ENCODE measurements at regions not wholly inside any gene's neighbourhood (a gene's known extent, or its start where the extent isn't known, plus 50 kb on each side); places are given as distances from the start of the nearest gene placed in this dataset.
"Not testable (repeated sequence)": the region's sequence is repeated elsewhere in the genome, so short reads cannot be mapped to it uniquely, and the experiment has no call there.

GRCh38 chr3:195976876-195977275, 68.5 kb upstream of the TNK2 start:
- H3K36me3 Mint-ChIP-seq (ENCODE audit: insufficient read depth, unreplicated experiment), result peaks cover 48% of the 10 kb centered on the region
- POLR2A ChIA-PET; intact Hi-C loops (cut with micrococcal nuclease; ENCODE audit: unreplicated experiment); BruUV-seq (replicated peaks); H3K27ac Mint-ChIP-seq (ENCODE audit: unreplicated experiment); H3K9me3 Mint-ChIP-seq (ENCODE audit: unreplicated experiment); H3K4me3 ChIP-seq (ENCODE audit: low read depth, low read length); H3K27me3 Mint-ChIP-seq (ENCODE audit: insufficient read depth, unreplicated experiment); H3K27me3 ChIP-seq (replicated peaks; ENCODE audit: control insufficient read depth, insufficient read depth, low read length); DNase-seq; H3K4me1 ChIP-seq; CTCF ChIA-PET; H3K4me3 Mint-ChIP-seq (ENCODE audit: unreplicated experiment); H3K9me3 ChIP-seq; H3K4me1 Mint-ChIP-seq (ENCODE audit: low read depth, unreplicated experiment); H3K36me3 ChIP-seq (ENCODE audit: control insufficient read depth, insufficient read depth, low read length): not testable (repeated sequence)

DNA sequence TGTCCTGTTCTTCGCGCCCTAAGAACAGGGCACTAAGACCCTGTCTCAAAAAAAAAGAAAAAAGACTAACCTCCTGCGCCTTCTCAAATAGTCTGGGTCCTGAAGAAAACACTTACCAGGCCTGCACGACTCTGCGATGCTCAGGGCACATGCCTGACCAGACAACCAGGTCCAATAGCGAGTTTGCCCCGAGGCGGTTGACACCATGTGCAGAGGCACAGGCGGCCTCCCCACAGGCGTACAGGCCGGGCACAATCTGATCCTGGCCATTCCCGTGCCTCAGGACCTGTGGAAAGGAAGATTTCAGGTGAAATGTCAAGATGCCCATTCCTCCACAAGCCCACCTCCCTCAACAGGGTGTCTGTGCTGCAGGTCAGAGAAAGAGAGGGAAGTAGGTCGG, 65.9 kb upstream of the TNK2 start:
- H3K4me3 Mint-ChIP-seq (ENCODE audit: unreplicated experiment); H3K27me3 Mint-ChIP-seq (ENCODE audit: insufficient read depth, unreplicated experiment); H3K36me3 ChIP-seq (ENCODE audit: control insufficient read depth, insufficient read depth, low read length); H3K27ac Mint-ChIP-seq (ENCODE audit: unreplicated experiment); BruUV-seq (replicated peaks); CTCF ChIA-PET; H3K27me3 ChIP-seq (replicated peaks; ENCODE audit: control insufficient read depth, insufficient read depth, low read length); H3K4me1 ChIP-seq; POLR2A ChIA-PET; H3K9me3 Mint-ChIP-seq (ENCODE audit: unreplicated experiment); H3K4me1 Mint-ChIP-seq (ENCODE audit: low read depth, unreplicated experiment); H3K4me3 ChIP-seq (ENCODE audit: low read depth, low read length); DNase-seq; H3K9me3 ChIP-seq; intact Hi-C loops (cut with micrococcal nuclease; ENCODE audit: unreplicated experiment): not testable (repeated sequence)
- peaks cover 68% of the 10 kb centered on the region for H3K36me3 Mint-ChIP-seq (ENCODE audit: insufficient read depth, unreplicated experiment)

DNA sequence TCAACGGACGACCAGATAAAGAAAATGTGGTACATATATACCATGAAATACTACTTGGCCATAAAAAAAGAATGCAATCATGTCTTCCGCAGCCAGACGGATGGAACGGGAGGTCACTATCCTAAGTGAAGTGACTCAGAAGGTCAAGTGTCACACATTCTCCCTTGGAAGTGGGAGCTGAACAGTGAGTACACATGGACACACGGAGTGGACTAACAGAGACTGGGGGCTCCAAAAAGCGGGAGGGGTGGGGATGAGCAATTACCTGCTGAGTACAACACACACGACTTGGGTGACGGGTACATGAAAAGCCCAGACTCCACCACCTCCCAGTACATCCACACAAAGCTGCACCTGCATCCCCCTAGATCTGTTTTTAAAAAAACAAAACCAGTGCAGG, 62.5 kb upstream of the TNK2 start:
- DNase-seq; H3K36me3 ChIP-seq (ENCODE audit: control insufficient read depth, insufficient read depth, low read length); BruUV-seq (replicated peaks); H3K9me3 Mint-ChIP-seq (ENCODE audit: unreplicated experiment); H3K27ac Mint-ChIP-seq (ENCODE audit: unreplicated experiment); H3K27me3 Mint-ChIP-seq (ENCODE audit: insufficient read depth, unreplicated experiment); H3K27me3 ChIP-seq (replicated peaks; ENCODE audit: control insufficient read depth, insufficient read depth, low read length); H3K4me3 ChIP-seq (ENCODE audit: low read depth, low read length); H3K4me3 Mint-ChIP-seq (ENCODE audit: unreplicated experiment); intact Hi-C loops (cut with micrococcal nuclease; ENCODE audit: unreplicated experiment); CTCF ChIA-PET; H3K9me3 ChIP-seq; POLR2A ChIA-PET; H3K4me1 ChIP-seq; H3K4me1 Mint-ChIP-seq (ENCODE audit: low read depth, unreplicated experiment): not testable (repeated sequence)
- H3K36me3 Mint-ChIP-seq (ENCODE audit: insufficient read depth, unreplicated experiment), result peaks cover 78% of the 10 kb centered on the region

- H3K9me3 Mint-ChIP-seq (ENCODE audit: unreplicated experiment); H3K4me3 Mint-ChIP-seq (ENCODE audit: unreplicated experiment); H3K27me3 Mint-ChIP-seq (ENCODE audit: insufficient read depth, unreplicated experiment); H3K27me3 ChIP-seq (replicated peaks; ENCODE audit: control insufficient read depth, insufficient read depth, low read length); H3K36me3 ChIP-seq (ENCODE audit: control insufficient read depth, insufficient read depth, low read length); intact Hi-C loops (cut with micrococcal nuclease; ENCODE audit: unreplicated experiment); H3K9me3 ChIP-seq; H3K4me1 ChIP-seq; DNase-seq; CTCF ChIA-PET; H3K4me3 ChIP-seq (ENCODE audit: low read depth, low read length); POLR2A ChIA-PET; H3K4me1 Mint-ChIP-seq (ENCODE audit: low read depth, unreplicated experiment): not testable (repeated sequence)
- Mint-ChIP-seq H3K27ac (ENCODE audit: unreplicated experiment) (peak overlapping the region; percentile 23), H3K36me3 (ENCODE audit: insufficient read depth, unreplicated experiment) (peaks cover 78% of the 10 kb centered on the region)
- TSS peak; percentile 3 for BruUV-seq (replicated peaks)
Observed at GRCh38 chr3:195969838-195970776, 61.8 kb upstream of the TNK2 start.

GRCh38 chr3:195969341-195969740, 61.0 kb upstream of the TNK2 start:
- H3K36me3 Mint-ChIP-seq (ENCODE audit: insufficient read depth, unreplicated experiment), result peaks cover 79% of the 10 kb centered on the region
- DNase-seq; H3K27ac Mint-ChIP-seq (ENCODE audit: unreplicated experiment); POLR2A ChIA-PET; H3K4me3 Mint-ChIP-seq (ENCODE audit: unreplicated experiment); BruUV-seq (replicated peaks); H3K27me3 Mint-ChIP-seq (ENCODE audit: insufficient read depth, unreplicated experiment); H3K9me3 Mint-ChIP-seq (ENCODE audit: unreplicated experiment); H3K4me1 ChIP-seq; intact Hi-C loops (cut with micrococcal nuclease; ENCODE audit: unreplicated experiment); H3K4me1 Mint-ChIP-seq (ENCODE audit: low read depth, unreplicated experiment); H3K9me3 ChIP-seq; H3K27me3 ChIP-seq (replicated peaks; ENCODE audit: control insufficient read depth, insufficient read depth, low read length); CTCF ChIA-PET; H3K4me3 ChIP-seq (ENCODE audit: low read depth, low read length); H3K36me3 ChIP-seq (ENCODE audit: control insufficient read depth, insufficient read depth, low read length): not testable (repeated sequence)

DNA sequence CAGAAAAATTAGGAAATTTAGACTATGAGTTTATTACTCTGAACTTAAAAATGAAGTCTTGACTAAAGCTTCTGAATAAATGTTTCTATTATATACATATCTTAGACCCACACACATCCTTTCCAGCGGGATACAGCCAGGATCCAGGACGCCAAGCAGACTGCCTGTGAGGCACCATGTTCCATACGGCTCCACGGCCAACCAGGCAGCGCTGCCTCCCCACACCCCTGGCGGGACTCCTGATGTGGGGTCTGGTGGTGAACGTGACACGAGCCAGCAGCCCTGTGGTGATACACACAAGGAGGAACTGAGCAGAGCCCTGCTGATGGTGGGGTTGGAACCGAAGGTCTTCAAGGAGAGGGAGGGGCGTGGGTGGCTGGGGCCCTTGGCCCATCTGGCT, 59.8 kb upstream of the TNK2 start:
- H3K4me1 ChIP-seq; intact Hi-C loops (cut with micrococcal nuclease; ENCODE audit: unreplicated experiment); H3K27ac Mint-ChIP-seq (ENCODE audit: unreplicated experiment); CTCF ChIA-PET; H3K4me1 Mint-ChIP-seq (ENCODE audit: low read depth, unreplicated experiment); H3K27me3 Mint-ChIP-seq (ENCODE audit: insufficient read depth, unreplicated experiment); H3K4me3 ChIP-seq (ENCODE audit: low read depth, low read length); H3K27me3 ChIP-seq (replicated peaks; ENCODE audit: control insufficient read depth, insufficient read depth, low read length); DNase-seq; POLR2A ChIA-PET; BruUV-seq (replicated peaks); H3K9me3 Mint-ChIP-seq (ENCODE audit: unreplicated experiment); H3K36me3 ChIP-seq (ENCODE audit: control insufficient read depth, insufficient read depth, low read length); H3K9me3 ChIP-seq; H3K4me3 Mint-ChIP-seq (ENCODE audit: unreplicated experiment): not testable (repeated sequence)
- H3K36me3 Mint-ChIP-seq (ENCODE audit: insufficient read depth, unreplicated experiment), result peaks cover 79% of the 10 kb centered on the region

GRCh38 chr3:195967387-195967720, 59.0 kb upstream of the TNK2 start:
- H3K4me1 ChIP-seq; H3K9me3 Mint-ChIP-seq (ENCODE audit: unreplicated experiment); H3K4me3 Mint-ChIP-seq (ENCODE audit: unreplicated experiment); H3K36me3 ChIP-seq (ENCODE audit: control insufficient read depth, insufficient read depth, low read length); CTCF ChIA-PET; intact Hi-C loops (cut with micrococcal nuclease; ENCODE audit: unreplicated experiment); H3K4me3 ChIP-seq (ENCODE audit: low read depth, low read length); H3K4me1 Mint-ChIP-seq (ENCODE audit: low read depth, unreplicated experiment); H3K9me3 ChIP-seq; POLR2A ChIA-PET; H3K27me3 ChIP-seq (replicated peaks; ENCODE audit: control insufficient read depth, insufficient read depth, low read length); H3K27me3 Mint-ChIP-seq (ENCODE audit: insufficient read depth, unreplicated experiment); BruUV-seq (replicated peaks); DNase-seq; H3K27ac Mint-ChIP-seq (ENCODE audit: unreplicated experiment): not testable (repeated sequence)
- H3K36me3 Mint-ChIP-seq (ENCODE audit: insufficient read depth, unreplicated experiment), result peaks cover 76% of the 10 kb centered on the region

Measured in Caco-2 (cell line).